Retinal pigment epithelial cell (primary cell): ENCODE measurements at regions not wholly inside any gene's neighbourhood (a gene's known extent, or its start where the extent isn't known, plus 50 kb on each side); places are given as distances from the start of the nearest gene placed in this dataset.

ENCODE experiments used
- DNase-seq: peaks from one replicate; pipeline ENCODE4 v3.0.0-alpha.2; 2010; ENCODE audit warnings: low read depth
- H3K4me3 ChIP-seq: 2 replicates; pipeline ENCODE4 v1.5.1; 2011; ENCODE audit warnings: mild to moderate bottlenecking, low read length, control low read depth, moderate library complexity
- TF ChIP-seq, protein P1 (sequence below): conservative IDR thresholded peaks from 2 replicates; pipeline ENCODE4 v1.5.1; 2011; ENCODE audit warnings: low read depth, low read length, control low read depth, inconsistent platforms

DNA sequence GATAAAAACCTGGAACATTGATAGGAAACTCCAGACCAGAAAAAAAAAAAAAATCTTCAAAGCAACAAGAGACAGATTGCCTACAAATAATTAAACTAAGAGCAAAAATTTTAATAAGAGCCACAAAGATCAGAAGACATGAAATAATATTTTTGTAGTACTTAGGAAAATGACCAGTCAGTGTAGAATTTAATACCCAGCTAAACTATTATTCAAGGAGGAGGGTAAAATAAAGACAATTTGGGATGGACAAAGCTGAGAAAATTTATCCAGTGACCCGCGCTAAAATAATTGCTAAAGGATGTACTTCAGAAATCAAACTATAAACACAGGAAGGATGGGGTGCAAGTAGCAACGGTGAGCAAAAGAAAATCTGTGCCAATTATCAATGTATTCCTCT is 133.2 kb downstream of the AQP9 start:
- no peak for DNase-seq
- no peak overlapping the region for H3K4me3 ChIP-seq
- TF ChIP-seq, protein P1, sequence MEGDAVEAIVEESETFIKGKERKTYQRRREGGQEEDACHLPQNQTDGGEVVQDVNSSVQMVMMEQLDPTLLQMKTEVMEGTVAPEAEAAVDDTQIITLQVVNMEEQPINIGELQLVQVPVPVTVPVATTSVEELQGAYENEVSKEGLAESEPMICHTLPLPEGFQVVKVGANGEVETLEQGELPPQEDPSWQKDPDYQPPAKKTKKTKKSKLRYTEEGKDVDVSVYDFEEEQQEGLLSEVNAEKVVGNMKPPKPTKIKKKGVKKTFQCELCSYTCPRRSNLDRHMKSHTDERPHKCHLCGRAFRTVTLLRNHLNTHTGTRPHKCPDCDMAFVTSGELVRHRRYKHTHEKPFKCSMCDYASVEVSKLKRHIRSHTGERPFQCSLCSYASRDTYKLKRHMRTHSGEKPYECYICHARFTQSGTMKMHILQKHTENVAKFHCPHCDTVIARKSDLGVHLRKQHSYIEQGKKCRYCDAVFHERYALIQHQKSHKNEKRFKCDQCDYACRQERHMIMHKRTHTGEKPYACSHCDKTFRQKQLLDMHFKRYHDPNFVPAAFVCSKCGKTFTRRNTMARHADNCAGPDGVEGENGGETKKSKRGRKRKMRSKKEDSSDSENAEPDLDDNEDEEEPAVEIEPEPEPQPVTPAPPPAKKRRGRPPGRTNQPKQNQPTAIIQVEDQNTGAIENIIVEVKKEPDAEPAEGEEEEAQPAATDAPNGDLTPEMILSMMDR = no peak

DNA sequence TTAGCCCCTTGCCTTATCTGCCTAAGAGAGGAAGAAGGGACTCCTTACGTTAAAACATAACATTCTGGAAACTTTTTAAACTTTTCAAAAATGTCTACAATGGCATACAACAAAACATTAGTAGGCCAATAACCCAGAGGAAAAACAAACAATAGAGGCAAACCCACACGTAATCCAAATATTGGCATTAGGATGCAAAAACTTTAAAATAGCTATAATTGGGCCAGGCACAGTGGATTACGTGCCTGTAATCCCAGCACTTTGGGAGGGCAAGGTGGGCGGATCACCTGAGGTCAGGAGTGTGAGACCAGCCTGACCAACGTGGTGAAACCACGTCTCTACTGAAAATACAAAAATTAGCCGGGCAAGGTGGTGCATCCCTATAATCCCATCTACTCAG is 134.9 kb downstream of the AQP9 start:
- H3K4me3 ChIP-seq = no peak overlapping the region
- no peak for DNase-seq
- TF ChIP-seq, protein P1 = no peak

DNA sequence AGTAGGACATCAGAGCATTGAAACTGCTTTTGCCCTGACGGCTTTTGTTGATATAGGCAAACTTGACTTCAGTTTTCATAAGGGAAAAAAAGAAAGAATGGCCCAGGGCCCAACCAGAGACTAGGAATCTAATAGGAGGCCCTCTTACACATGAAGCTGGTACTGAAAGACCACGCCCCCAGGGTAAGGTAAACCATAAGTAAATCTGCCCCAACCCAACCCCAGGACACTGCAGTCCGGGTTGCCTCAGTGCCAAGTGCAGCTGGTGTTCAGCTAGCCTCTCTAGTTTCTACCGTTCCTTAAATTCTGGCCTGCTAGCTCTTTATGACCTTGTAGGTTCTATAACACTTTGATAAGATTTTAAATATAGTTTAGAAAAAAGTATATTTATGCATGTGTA is 136.7 kb downstream of the AQP9 start:
- TF ChIP-seq, protein P1 = no peak
- H3K4me3 ChIP-seq = no peak overlapping the region
- DNase-seq = no peak

DNA sequence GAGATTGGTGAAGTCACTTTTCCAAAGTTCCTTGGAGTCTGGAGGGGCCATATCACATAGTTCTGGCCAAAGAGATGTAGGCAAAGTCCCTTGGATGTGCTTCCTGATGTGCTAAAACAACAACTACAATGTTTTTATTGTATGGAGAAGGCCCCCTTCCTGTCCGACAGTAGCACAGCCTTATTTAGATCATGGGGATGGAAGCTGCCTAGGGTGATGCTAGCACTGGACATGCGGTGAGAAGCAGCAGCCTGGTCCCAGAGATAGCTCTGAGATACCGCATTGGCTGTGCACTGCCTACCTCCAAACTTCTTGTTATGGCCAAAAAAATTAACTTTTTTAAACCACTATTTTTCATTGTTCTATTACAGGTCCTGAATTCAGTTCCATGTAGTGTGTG is 137.6 kb downstream of the AQP9 start:
- TF ChIP-seq, protein P1 = no peak

DNA sequence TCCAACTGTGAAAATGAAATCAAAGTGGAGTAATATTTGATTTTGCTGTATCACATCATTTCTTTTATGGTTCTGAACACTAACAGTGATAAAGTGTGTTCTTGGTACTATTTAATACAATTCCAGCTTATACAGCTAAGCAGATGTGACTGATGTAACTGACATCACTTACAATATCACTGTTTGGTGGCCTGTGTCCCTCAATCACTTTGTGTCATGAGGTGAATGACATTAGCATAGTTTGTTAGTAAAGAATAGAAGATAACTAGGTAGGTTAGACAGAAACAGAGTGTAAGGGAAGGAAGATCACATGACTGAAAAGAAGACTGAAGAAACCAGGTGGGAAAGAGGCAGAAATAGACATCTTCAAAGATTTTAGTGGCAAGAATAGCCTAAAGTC is 138.7 kb downstream of the AQP9 start:
- no peak overlapping the region for H3K4me3 ChIP-seq
- no peak for DNase-seq
- TF ChIP-seq, protein P1 = no peak

More for the DNA sequence above, 137.6 kb downstream of the AQP9 start:
- DNase-seq = no peak
- H3K4me3 ChIP-seq = no peak overlapping the region

DNA sequence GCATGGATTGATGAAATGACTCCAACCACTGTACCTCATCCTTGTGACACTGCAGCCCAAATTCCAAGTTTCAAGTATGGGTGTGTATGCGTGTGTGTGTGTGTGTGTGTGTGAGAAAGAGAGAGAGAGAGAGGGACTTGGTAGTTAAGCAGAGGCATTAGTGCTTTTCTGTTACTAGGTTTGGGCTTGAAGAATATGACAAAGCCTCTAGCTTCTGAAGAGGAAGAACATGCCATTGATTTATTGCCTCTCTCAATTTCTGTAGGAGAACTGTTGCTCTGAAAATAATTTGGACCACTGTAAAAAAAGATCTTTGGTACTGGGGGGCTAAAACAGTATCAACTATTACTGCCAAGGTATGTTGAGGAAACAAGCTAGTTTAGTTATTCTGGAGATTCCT is 139.2 kb downstream of the AQP9 start:
- no peak for DNase-seq
- no peak overlapping the region for H3K4me3 ChIP-seq
- TF ChIP-seq, protein P1 = no peak

DNA sequence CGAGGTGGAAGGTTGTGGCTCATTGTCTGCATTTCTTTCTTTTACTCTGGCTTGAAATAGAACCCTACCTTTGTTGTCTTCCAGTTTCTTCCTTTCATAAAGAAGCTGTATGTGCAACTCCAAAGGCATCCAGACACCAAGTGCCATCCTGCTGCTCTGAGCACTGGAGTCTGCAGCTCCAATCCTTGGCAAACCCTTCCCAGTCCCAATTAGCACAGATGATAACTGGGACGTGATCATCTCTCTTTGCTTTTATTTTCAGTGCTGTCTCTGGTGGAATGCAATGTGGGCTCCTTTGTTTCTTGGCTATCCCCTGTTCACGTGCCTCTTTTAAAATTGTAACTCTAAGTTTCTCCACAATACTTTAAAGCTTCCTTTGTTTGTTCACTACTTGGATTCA is 140.9 kb downstream of the AQP9 start:
- no peak overlapping the region for H3K4me3 ChIP-seq
- TF ChIP-seq, protein P1 = no peak
- no peak for DNase-seq
